GM12878 (cell line): ENCODE measurements at regions not wholly inside any gene's neighbourhood (a gene's known extent, or its start where the extent isn't known, plus 50 kb on each side); places are given as distances from the start of the nearest gene placed in this dataset.

ENCODE experiments used
- CREM ChIP-seq: IDR thresholded peaks from 2 replicates; pipeline ENCODE4 v1.6.1; 2014; ENCODE audit warnings: antibody characterized with exemption, low read depth
- CTCF ChIP-seq, 3 experiments: IDR thresholded peaks in 2 of 3; conservative IDR thresholded peaks in 1 of 3; 2 replicates each; pipeline ENCODE4 v1.5.1; 2011; ENCODE audit warnings: low read depth in 3 of 3, low read length in 3 of 3, mild to moderate bottlenecking in 3 of 3, control low read depth in 2 of 3, moderate library complexity in 2 of 3, inconsistent platforms in 1 of 3, mixed read lengths in 1 of 3; ENCODE audit not compliant: control insufficient read depth in 2 of 3, insufficient read depth in 1 of 3; ENCODE audit errors: extremely low read depth in 1 of 3
- EGR1 ChIP-seq, 2 experiments: IDR thresholded peaks; 1 replicate in 1 of 2; 2 replicates in 1 of 2; pipeline ENCODE4 v1.6.1; 2011 to 2012; ENCODE audit warnings: low read depth in 2 of 2, low read length in 2 of 2, borderline replicate concordance in 1 of 2, mild to moderate bottlenecking in 1 of 2, moderate library complexity in 1 of 2
- MLLT1 ChIP-seq: fragments of 450-650 bp; IDR thresholded peaks from 2 replicates; pipeline ENCODE4 v1.6.1; 2016; ENCODE audit warnings: mild to moderate bottlenecking
- SIN3A ChIP-seq: IDR thresholded peaks from 2 replicates; pipeline ENCODE4 v1.6.1; 2012; ENCODE audit warnings: low read depth, low read length, improper control_type of control experiment
- SIX5 ChIP-seq: IDR thresholded peaks from 2 replicates; pipeline ENCODE4 v1.6.1; 2011; ENCODE audit warnings: mild to moderate bottlenecking, low read depth, low read length, moderate library complexity; ENCODE audit not compliant: severe bottlenecking
- TCF7 ChIP-seq: IDR thresholded peaks from 2 replicates; pipeline ENCODE4 v1.6.1; 2014; ENCODE audit warnings: antibody characterized with exemption, borderline replicate concordance

DNA sequence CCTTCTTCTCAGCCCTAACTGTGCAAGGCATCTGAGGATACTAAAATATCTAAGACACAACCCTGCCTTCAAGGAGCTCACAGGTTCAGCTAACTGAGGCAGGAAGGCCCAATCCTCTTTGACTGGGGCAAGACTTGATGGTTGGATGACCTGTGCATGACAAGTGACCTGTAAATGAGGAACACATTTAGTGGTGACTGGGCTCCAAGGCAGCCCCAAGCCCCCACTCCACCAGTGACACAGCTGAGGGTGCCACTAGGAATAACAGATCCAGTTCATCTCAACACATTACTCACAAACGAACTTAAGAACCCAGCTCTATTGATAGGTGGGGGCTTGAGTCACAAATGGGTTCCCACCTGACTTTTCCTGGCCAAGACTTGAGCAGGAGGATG is 244.7 kb upstream of the IRF2BP2 start:
- TF ChIP-seq CTCF (IDR thresholded peaks at IDR 0.05 in 2 of 3, conservative IDR thresholded peaks at IDR 0.05 in 1 of 3; ENCODE audit: control insufficient read depth in 2 of 3, extremely low read depth in 1 of 3, insufficient read depth in 1 of 3, low read depth in 3 of 3, low read length in 3 of 3) (no peak), SIN3A (no peak), MLLT1 (no peak), EGR1 (IDR thresholded peaks at IDR 0.05; ENCODE audit: borderline replicate concordance in 1 of 2, low read depth in 2 of 2, low read length in 2 of 2) (no peak), TCF7 (no peak), SIX5 (no peak), CREM (no peak)
